ENCODE measurements at regions not wholly inside any gene's neighbourhood (a gene's known extent, or its start where the extent isn't known, plus 50 kb on each side); places are given as distances from the start of the nearest gene placed in this dataset.

- TF ChIP-seq CTCF (IDR thresholded peaks at IDR 0.05; ENCODE audit: low read depth, low read length, poor library complexity, severe bottlenecking) (no peak), EZH2phosphoT487 (IDR thresholded peaks at IDR 0.05; ENCODE audit: borderline replicate concordance, low read length) (no peak)
Observed at GRCh38 chr20:12040261-12040660, 122.6 kb downstream of the BTBD3 start.

All from DOHH2 (cell line).